Kidney epithelial cell (primary cell): ENCODE measurements at regions not wholly inside any gene's neighbourhood (a gene's known extent, or its start where the extent isn't known, plus 50 kb on each side); places are given as distances from the start of the nearest gene placed in this dataset.
A peak's percentile ranks its signal among the peaks of the same experiment; 100 is the strongest.
"Not testable (repeated sequence)": the region's sequence is repeated elsewhere in the genome, so short reads cannot be mapped to it uniquely, and the experiment has no call there.

ENCODE experiments used
- DNase-seq: peaks from one replicate; pipeline ENCODE4 v3.0.0-alpha.2; 2010; ENCODE audit warnings: low read depth
- H3K27me3 ChIP-seq: 2 replicates; pipeline ENCODE4 v1.6.0; 2011; ENCODE audit warnings: low read length; ENCODE audit not compliant: control insufficient read depth, insufficient read depth
- H3K36me3 ChIP-seq: 2 replicates; pipeline ENCODE4 v1.5.1; 2011; ENCODE audit warnings: low read length; ENCODE audit not compliant: control insufficient read depth, insufficient read depth
- H3K4me3 ChIP-seq: 2 replicates; pipeline ENCODE4 v1.5.1; 2011; ENCODE audit warnings: low read depth, mild to moderate bottlenecking, control low read depth, low read length

GRCh38 chr9:62526306-62526705, 1336.5 kb downstream of the SPATA31A7 start:
- not testable (repeated sequence) for H3K27me3 ChIP-seq, H3K4me3 ChIP-seq, H3K36me3 ChIP-seq, DNase-seq

GRCh38 chr9:62532162-62532776, 1342.4 kb downstream of the SPATA31A7 start:
- DNase-seq, H3K36me3 ChIP-seq, H3K27me3 ChIP-seq: not testable (repeated sequence)
- H3K4me3 ChIP-seq: peak overlapping the region; percentile 27

- DNase-seq, H3K27me3 ChIP-seq, H3K36me3 ChIP-seq: not testable (repeated sequence)
- peak overlapping the region; percentile 25 for H3K4me3 ChIP-seq
Measured at GRCh38 chr9:62532777-62533173, 1342.9 kb downstream of the SPATA31A7 start.

- H3K36me3 ChIP-seq, H3K27me3 ChIP-seq, DNase-seq, H3K4me3 ChIP-seq: not testable (repeated sequence)
Measured at GRCh38 chr9:62550539-62550938, 1360.7 kb downstream of the SPATA31A7 start.

- H3K4me3 ChIP-seq, DNase-seq, H3K36me3 ChIP-seq, H3K27me3 ChIP-seq: not testable (repeated sequence)
Measured at GRCh38 chr9:62560603-62561002, 1370.8 kb downstream of the SPATA31A7 start.

GRCh38 chr9:62565132-62565531, 1375.3 kb downstream of the SPATA31A7 start:
- H3K27me3 ChIP-seq, H3K4me3 ChIP-seq, H3K36me3 ChIP-seq, DNase-seq: not testable (repeated sequence)

- H3K4me3 ChIP-seq, DNase-seq, H3K36me3 ChIP-seq, H3K27me3 ChIP-seq: not testable (repeated sequence)
Measured at GRCh38 chr9:62566430-62566829, 1376.6 kb downstream of the SPATA31A7 start.

GRCh38 chr9:62597128-62597527, 1407.3 kb downstream of the SPATA31A7 start:
- not testable (repeated sequence) for H3K4me3 ChIP-seq, H3K27me3 ChIP-seq, H3K36me3 ChIP-seq, DNase-seq
